ENCODE measurements at regions not wholly inside any gene's neighbourhood (a gene's known extent, or its start where the extent isn't known, plus 50 kb on each side); places are given as distances from the start of the nearest gene placed in this dataset.

- TF ChIP-seq CTCF (conservative IDR thresholded peaks at IDR 0.05): no peak
- no peak for TF ChIP-seq ZFX (IDR thresholded peaks at IDR 0.05)
These were observed 184.6 kb upstream of the NRIP1 start for GRCh38 chr21:15249285-15249993.

GRCh38 chr21:15250384-15250783 lies 185.6 kb upstream of the NRIP1 start:
- H3K27ac ChIP-seq: no peak overlapping the region
- TF ChIP-seq CTCF (conservative IDR thresholded peaks at IDR 0.05) (no peak), ZFX (IDR thresholded peaks at IDR 0.05) (no peak)

More at GRCh38 chr21:15249285-15249993, 184.6 kb upstream of the NRIP1 start:
- H3K27ac ChIP-seq: no peak overlapping the region

GRCh38 chr21:15252431-15252830 lies 187.6 kb upstream of the NRIP1 start:
- no peak for TF ChIP-seq CTCF (conservative IDR thresholded peaks at IDR 0.05)
- no peak for TF ChIP-seq ZFX (IDR thresholded peaks at IDR 0.05)
- H3K27ac ChIP-seq: no peak overlapping the region

GRCh38 chr21:15254111-15254510 lies 189.3 kb upstream of the NRIP1 start:
- TF ChIP-seq CTCF (conservative IDR thresholded peaks at IDR 0.05) (no peak), ZFX (IDR thresholded peaks at IDR 0.05) (no peak)
- no peak overlapping the region for H3K27ac ChIP-seq

GRCh38 chr21:15255261-15255660 lies 190.5 kb upstream of the NRIP1 start:
- H3K27ac ChIP-seq: no peak overlapping the region
- no peak for TF ChIP-seq CTCF (conservative IDR thresholded peaks at IDR 0.05)
- no peak for TF ChIP-seq ZFX (IDR thresholded peaks at IDR 0.05)

- no peak overlapping the region for H3K27ac ChIP-seq
- no peak for TF ChIP-seq CTCF (conservative IDR thresholded peaks at IDR 0.05)
- no peak for TF ChIP-seq ZFX (IDR thresholded peaks at IDR 0.05)
These were observed 191.0 kb upstream of the NRIP1 start for GRCh38 chr21:15255763-15256162.

- TF ChIP-seq ZFX (IDR thresholded peaks at IDR 0.05): no peak
- no peak overlapping the region for H3K27ac ChIP-seq
These were observed 192.2 kb upstream of the NRIP1 start for GRCh38 chr21:15256996-15257395.

GRCh38 chr21:15257646-15258045 lies 192.8 kb upstream of the NRIP1 start:
- no peak for TF ChIP-seq ZFX (IDR thresholded peaks at IDR 0.05)
- no peak for TF ChIP-seq CTCF (conservative IDR thresholded peaks at IDR 0.05)
- no peak overlapping the region for H3K27ac ChIP-seq

All from C4-2B (cell line).